Endothelial cell of umbilical vein (primary cell): ENCODE measurements at regions not wholly inside any gene's neighbourhood (a gene's known extent, or its start where the extent isn't known, plus 50 kb on each side); places are given as distances from the start of the nearest gene placed in this dataset.

ENCODE experiments used
- BruUV-seq: library from RNA; stranded (reverse); fragments of 400-500 nt; replicated peaks from 2 replicates; lab custom pipeline; 2021; lab: Mats Ljungman, UMichigan
- CTCF ChIA-PET: fragments of 300-600, 350-600 bp; sonication (Branson Sonifier 250); formaldehyde crosslinking; loops from one replicate; lab custom pipeline; 2021; ENCODE audit warnings: antibody characterized with exemption, inconsistent platforms; lab: Charles Lee
- POLR2A ChIA-PET: fragments of 300-600, 350-600 bp; sonication (Branson Sonifier 250); formaldehyde crosslinking; loops from one replicate; lab custom pipeline; 2021; ENCODE audit warnings: antibody characterized with exemption, inconsistent platforms; lab: Charles Lee
- DNase-seq: peaks from one replicate; pipeline ENCODE4 v3.0.0-alpha.2; 2011; ENCODE audit warnings: low read depth, low spot score
- FAIRE-seq: peaks from 2 replicates; lab custom pipeline; 2011; peaks lifted over from hg19 to GRCh38; lab: Jason Lieb, UNC
- H2AFZ ChIP-seq: 2 replicates; pipeline ENCODE4 v1.6.0; 2012; ENCODE audit warnings: low read depth, low read length, control low read depth, inconsistent platforms
- H3K27ac ChIP-seq: 2 replicates; pipeline ENCODE4 v1.5.1; 2011; ENCODE audit warnings: low read depth, mild to moderate bottlenecking, control low read depth, low read length, moderate library complexity; ENCODE audit not compliant: insufficient read depth
- H3K27me3 ChIP-seq, 2 experiments: 2 replicates each; pipeline versions ENCODE4 v1.6.0 to v1.6.1; 2011; ENCODE audit warnings: low read length in 2 of 2, mixed read lengths in 1 of 2; ENCODE audit not compliant: control insufficient read depth in 2 of 2, insufficient read depth in 2 of 2
- H3K36me3 ChIP-seq, 2 experiments: 2 replicates in 1 of 2; 3 replicates in 1 of 2; pipeline ENCODE4 v1.5.1; 2011; ENCODE audit warnings: low read length in 2 of 2, mild to moderate bottlenecking in 1 of 2, moderate library complexity in 1 of 2; ENCODE audit not compliant: control insufficient read depth in 2 of 2, insufficient read depth in 2 of 2; ENCODE audit errors: extremely low read depth in 1 of 2
- H3K4me1 ChIP-seq: 3 replicates; pipeline ENCODE4 v1.5.1; 2011; ENCODE audit warnings: mild to moderate bottlenecking, low read length; ENCODE audit not compliant: control insufficient read depth, insufficient read depth; ENCODE audit errors: extremely low read depth
- H3K4me2 ChIP-seq: 2 replicates; pipeline ENCODE4 v1.6.1; 2011; ENCODE audit warnings: low read length, control low read depth, mixed read lengths; ENCODE audit not compliant: insufficient read depth
- H3K4me3 ChIP-seq, 3 experiments: fragments of 200-600 bp in 1 of 3; sonication (generic), shearing (Covaris generic) in 1 of 3; replicated peaks in 1 of 3; 2 replicates each; pipeline ENCODE4 v1.5.1; 2011 to 2016; ENCODE audit warnings: control low read depth in 3 of 3, low read length in 3 of 3, mild to moderate bottlenecking in 2 of 3, inconsistent platforms in 1 of 3, low read depth in 1 of 3, moderate library complexity in 1 of 3; ENCODE audit not compliant: insufficient read depth in 1 of 3
- H3K79me2 ChIP-seq: 2 replicates; pipeline ENCODE4 v1.6.0; 2012; ENCODE audit warnings: low read length, inconsistent platforms; ENCODE audit not compliant: control insufficient read depth, insufficient read depth
- H3K9ac ChIP-seq: replicated peaks from 2 replicates; pipeline ENCODE3; 2011; ENCODE audit warnings: low read length, control low read depth; ENCODE audit not compliant: insufficient read depth; ENCODE audit errors: extremely low read depth
- H3K9me1 ChIP-seq: replicated peaks from 3 replicates; pipeline ENCODE4 v1.6.0; 2011; ENCODE audit warnings: mild to moderate bottlenecking, low read length; ENCODE audit not compliant: control insufficient read depth, insufficient read depth; ENCODE audit errors: extremely low read depth
- H3K9me3 ChIP-seq: replicated peaks from 2 replicates; pipeline ENCODE4 v1.5.1; 2012; ENCODE audit warnings: low read length, inconsistent platforms; ENCODE audit not compliant: control insufficient read depth, insufficient read depth
- H4K20me1 ChIP-seq: replicated peaks from 2 replicates; pipeline ENCODE3; 2011; ENCODE audit warnings: mild to moderate bottlenecking, low read length; ENCODE audit not compliant: control insufficient read depth, insufficient read depth; ENCODE audit errors: extremely low read depth
- EZH2 ChIP-seq: IDR thresholded peaks from 2 replicates; pipeline ENCODE4 v1.6.1; 2012; ENCODE audit warnings: borderline replicate concordance, low read depth, mild to moderate bottlenecking, moderate library complexity, low read length, inconsistent platforms; ENCODE audit not compliant: severe bottlenecking
- FOS ChIP-seq: IDR thresholded peaks from 2 replicates; pipeline ENCODE4 v1.6.1; 2011; ENCODE audit warnings: mild to moderate bottlenecking, low read length, moderate library complexity, borderline replicate concordance; ENCODE audit not compliant: insufficient read depth
- GATA2 ChIP-seq: IDR thresholded peaks from 2 replicates; pipeline ENCODE4 v1.7.0; 2011; ENCODE audit warnings: low read depth, mild to moderate bottlenecking, moderate library complexity, mixed read lengths, low read length; ENCODE audit not compliant: insufficient read length, insufficient read depth
- JUN ChIP-seq: IDR thresholded peaks from 2 replicates; pipeline ENCODE4 v1.6.1; 2011; ENCODE audit warnings: borderline replicate concordance, low read depth; ENCODE audit not compliant: insufficient read length, insufficient read depth
- MYC ChIP-seq: IDR thresholded peaks from one replicate; pipeline ENCODE4 v1.6.1; 2011; ENCODE audit warnings: mild to moderate bottlenecking, low read depth, low read length
- POLR2A ChIP-seq: IDR thresholded peaks from 2 replicates; pipeline ENCODE4 v1.6.1; 2012; ENCODE audit warnings: low read depth, mild to moderate bottlenecking, control low read depth, low read length
- POLR2AphosphoS5 ChIP-seq: IDR thresholded peaks from 2 replicates; pipeline ENCODE4 v1.6.1; 2012; ENCODE audit warnings: low read depth, mild to moderate bottlenecking, control low read depth, low read length, moderate library complexity; ENCODE audit not compliant: insufficient read depth
- dilution Hi-C: fragments of 300-500 bp; cut with MboI; formaldehyde crosslinking; loops from one replicate; pipeline ENCODE4 v1.15.0; 2019; ENCODE audit warnings: low sequenced_read_pairs; ENCODE audit not compliant: extremely low pct_ligation_motif_present
- intact Hi-C: fragments of 100-400 bp; cut with micrococcal nuclease; formaldehyde crosslinking; loops from one replicate; pipeline ENCODE4 v1.10.0; 2022
- TF ChIP-seq, protein P1 (sequence below), 2 donors: IDR thresholded peaks; 1 replicate in 1 of 2; 2 replicates in 1 of 2; pipeline ENCODE4 v1.5.1; 2011; ENCODE audit warnings: low read length in 2 of 2, mild to moderate bottlenecking in 2 of 2, moderate library complexity in 2 of 2, control low read depth in 1 of 2, inconsistent platforms in 1 of 2, low read depth in 1 of 2; ENCODE audit not compliant: insufficient read depth in 1 of 2; ENCODE audit errors: extremely low read depth in 1 of 2
- TF ChIP-seq, protein P2 (sequence below): IDR thresholded peaks from 2 replicates; pipeline ENCODE4 v1.6.1; 2011; ENCODE audit not compliant: insufficient read depth, insufficient read length

DNA sequence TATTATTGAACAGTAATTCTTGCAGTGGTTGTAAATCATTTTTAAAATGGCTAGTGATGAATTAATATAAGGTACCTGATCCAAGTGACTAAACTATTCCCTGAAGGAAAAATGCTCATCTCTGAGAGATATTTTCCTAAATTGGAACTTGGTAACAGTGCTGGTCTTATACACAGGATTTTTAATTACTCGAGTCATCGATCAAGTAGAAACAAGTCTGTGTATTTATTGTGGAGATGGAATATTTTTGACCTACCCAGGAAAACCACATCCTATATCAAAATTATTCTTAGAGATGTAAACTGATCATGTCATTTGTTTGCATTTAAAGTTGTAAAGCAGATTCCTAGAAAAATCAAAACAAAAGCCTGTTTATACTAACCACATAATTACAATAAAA is 166.9 kb downstream of the MOXD1 start:
- ChIA-PET POLR2A (no interaction called here), CTCF (interaction anchor here (0.8 to 1.0 kb wide), 2 partner anchors 46 to 310 kb away, joined by 3 to 4 read pairs; no protein-coding TSS in a partner anchor)
- H3K9me1 ChIP-seq, result no peaks in the 10 kb centered on the region
- no peak for DNase-seq
- no peak overlapping the region for H3K4me3 ChIP-seq
- H3K4me1 ChIP-seq, result no peaks in the 10 kb centered on the region
- no peak for FAIRE-seq
- H3K36me3 ChIP-seq, result no peaks in the 10 kb centered on the region
- dilution Hi-C loops (no loop called here), intact Hi-C loops (no loop called here)
- H3K9me3 ChIP-seq, result no peaks in the 10 kb centered on the region
- H3K79me2 ChIP-seq, result no peaks in the 10 kb centered on the region
- H2AFZ ChIP-seq, result no peak overlapping the region
- H3K4me2 ChIP-seq, result no peak overlapping the region
- H3K9ac ChIP-seq, result no peak overlapping the region
- no peaks in the 10 kb centered on the region for H3K27me3 ChIP-seq
- no peaks in the 10 kb centered on the region for H4K20me1 ChIP-seq
- H3K27ac ChIP-seq, result no peak overlapping the region
- TF ChIP-seq JUN (no peak), EZH2 (no peak), POLR2A (no peak), GATA2 (no peak), MYC (no peak), FOS (no peak), POLR2AphosphoS5 (no peak)
- TF ChIP-seq, protein P1, sequence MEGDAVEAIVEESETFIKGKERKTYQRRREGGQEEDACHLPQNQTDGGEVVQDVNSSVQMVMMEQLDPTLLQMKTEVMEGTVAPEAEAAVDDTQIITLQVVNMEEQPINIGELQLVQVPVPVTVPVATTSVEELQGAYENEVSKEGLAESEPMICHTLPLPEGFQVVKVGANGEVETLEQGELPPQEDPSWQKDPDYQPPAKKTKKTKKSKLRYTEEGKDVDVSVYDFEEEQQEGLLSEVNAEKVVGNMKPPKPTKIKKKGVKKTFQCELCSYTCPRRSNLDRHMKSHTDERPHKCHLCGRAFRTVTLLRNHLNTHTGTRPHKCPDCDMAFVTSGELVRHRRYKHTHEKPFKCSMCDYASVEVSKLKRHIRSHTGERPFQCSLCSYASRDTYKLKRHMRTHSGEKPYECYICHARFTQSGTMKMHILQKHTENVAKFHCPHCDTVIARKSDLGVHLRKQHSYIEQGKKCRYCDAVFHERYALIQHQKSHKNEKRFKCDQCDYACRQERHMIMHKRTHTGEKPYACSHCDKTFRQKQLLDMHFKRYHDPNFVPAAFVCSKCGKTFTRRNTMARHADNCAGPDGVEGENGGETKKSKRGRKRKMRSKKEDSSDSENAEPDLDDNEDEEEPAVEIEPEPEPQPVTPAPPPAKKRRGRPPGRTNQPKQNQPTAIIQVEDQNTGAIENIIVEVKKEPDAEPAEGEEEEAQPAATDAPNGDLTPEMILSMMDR (IDR thresholded peaks at IDR 0.05; ENCODE audit: extremely low read depth in 1 of 2, insufficient read depth in 1 of 2, low read depth in 1 of 2, low read length in 2 of 2), result no peak
- TF ChIP-seq, protein P2, sequence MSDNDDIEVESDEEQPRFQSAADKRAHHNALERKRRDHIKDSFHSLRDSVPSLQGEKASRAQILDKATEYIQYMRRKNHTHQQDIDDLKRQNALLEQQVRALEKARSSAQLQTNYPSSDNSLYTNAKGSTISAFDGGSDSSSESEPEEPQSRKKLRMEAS, result no peak
- no TSS peak for BruUV-seq
